HFF-Myc (cell line): ENCODE measurements at regions not wholly inside any gene's neighbourhood (a gene's known extent, or its start where the extent isn't known, plus 50 kb on each side); places are given as distances from the start of the nearest gene placed in this dataset.
"Not testable (repeated sequence)": the region's sequence is repeated elsewhere in the genome, so short reads cannot be mapped to it uniquely, and the experiment has no call there.

Experiments used
- DNase-seq: peaks from one replicate; pipeline ENCODE4 v3.0.0-alpha.2; 2011; ENCODE audit warnings: low read depth; ENCODE audit errors: extremely low read depth
- H3K4me3 ChIP-seq: replicated peaks from 2 replicates; pipeline ENCODE4 v1.5.1; 2011; ENCODE audit warnings: low read depth, mild to moderate bottlenecking, control low read depth, low read length
- TF ChIP-seq, protein P1 (sequence below): IDR thresholded peaks from 2 replicates; pipeline ENCODE4 v1.5.1; 2012; ENCODE audit warnings: mild to moderate bottlenecking, low read depth, low read length, control low read depth; ENCODE audit errors: missing control alignments

DNA sequence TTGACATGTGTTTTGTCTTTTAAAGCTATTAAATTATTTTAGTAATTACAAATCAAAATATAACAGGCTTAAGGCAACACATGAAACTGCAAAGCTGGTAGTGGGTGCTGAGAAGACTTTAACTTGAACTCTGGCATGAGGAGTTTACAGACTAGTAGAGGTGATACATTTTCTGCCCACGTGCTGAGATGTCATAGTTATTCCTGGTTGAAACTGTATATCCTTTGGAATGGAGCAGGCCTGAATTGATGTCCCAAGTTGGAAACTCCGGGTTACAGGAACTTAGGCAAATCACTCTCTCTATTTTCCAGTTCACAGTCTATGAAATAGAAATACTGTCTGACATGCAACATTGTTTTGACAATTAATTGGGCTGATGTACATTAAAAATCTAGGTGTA lies 177.1 kb upstream of the NOL4 start:
- TF ChIP-seq, protein P1, sequence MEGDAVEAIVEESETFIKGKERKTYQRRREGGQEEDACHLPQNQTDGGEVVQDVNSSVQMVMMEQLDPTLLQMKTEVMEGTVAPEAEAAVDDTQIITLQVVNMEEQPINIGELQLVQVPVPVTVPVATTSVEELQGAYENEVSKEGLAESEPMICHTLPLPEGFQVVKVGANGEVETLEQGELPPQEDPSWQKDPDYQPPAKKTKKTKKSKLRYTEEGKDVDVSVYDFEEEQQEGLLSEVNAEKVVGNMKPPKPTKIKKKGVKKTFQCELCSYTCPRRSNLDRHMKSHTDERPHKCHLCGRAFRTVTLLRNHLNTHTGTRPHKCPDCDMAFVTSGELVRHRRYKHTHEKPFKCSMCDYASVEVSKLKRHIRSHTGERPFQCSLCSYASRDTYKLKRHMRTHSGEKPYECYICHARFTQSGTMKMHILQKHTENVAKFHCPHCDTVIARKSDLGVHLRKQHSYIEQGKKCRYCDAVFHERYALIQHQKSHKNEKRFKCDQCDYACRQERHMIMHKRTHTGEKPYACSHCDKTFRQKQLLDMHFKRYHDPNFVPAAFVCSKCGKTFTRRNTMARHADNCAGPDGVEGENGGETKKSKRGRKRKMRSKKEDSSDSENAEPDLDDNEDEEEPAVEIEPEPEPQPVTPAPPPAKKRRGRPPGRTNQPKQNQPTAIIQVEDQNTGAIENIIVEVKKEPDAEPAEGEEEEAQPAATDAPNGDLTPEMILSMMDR, result no peak
- H3K4me3 ChIP-seq, result no peak overlapping the region
- DNase-seq, result no peak

DNA sequence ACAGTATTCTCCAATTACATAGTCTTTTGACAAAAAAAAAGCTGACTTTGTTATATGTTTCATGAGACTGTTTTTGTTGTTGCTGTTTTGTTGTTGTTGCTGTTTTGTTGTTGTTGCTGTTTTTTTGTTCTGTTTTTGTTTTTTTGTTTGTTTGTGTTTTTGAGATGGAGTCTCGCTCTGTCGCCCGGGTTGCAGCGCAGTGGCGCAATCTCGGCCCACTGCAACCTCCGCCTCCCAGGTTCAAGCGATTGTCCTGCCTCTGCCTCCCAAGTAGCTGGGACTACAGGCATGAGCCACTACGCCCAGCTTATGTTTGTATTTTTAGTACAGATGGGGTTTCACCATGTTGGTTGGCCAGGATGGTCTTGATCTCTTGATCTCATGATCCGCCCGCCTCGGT lies 182.8 kb upstream of the NOL4 start:
- not testable (repeated sequence) for H3K4me3 ChIP-seq, DNase-seq

DNA sequence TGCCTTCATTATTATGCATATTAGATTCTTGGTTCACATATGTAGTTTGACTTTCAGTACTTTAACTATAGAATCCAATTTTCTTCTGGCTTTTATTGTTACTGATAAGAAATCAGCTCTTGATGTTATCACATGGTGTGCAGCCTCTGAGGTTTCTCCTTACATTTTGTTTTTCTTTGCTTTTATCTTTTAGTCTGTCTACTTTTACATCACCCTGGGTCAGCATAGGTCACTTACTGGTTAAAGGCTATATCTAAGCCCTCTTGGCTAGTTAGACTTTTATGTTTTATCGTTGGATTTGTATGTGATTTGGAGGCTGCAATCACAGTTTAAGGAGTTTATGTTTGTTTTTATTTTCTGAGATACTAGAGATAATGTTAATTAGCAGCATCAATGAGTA lies 187.2 kb upstream of the NOL4 start:
- TF ChIP-seq, protein P1, result no peak
- no peak for DNase-seq

DNA sequence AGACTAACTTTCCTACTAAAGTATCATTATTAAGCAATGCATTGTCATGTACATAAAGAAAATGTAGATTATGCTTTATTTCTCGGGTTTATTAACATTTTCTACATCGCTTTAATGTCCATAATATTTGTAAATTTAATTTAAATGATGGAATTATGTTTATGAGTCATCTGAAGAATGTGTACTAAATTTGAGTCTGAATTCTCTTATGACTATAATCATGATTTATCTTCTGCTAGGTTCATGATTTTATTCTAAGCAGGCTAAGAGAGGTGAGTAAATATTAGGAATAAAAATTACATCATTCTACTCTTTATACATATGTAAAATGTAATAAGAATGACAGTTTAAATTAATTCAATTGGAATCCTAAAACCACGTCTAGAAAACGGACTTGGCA lies 206.3 kb upstream of the NOL4 start:
- H3K4me3 ChIP-seq, result no peak overlapping the region
- DNase-seq, result no peak
- TF ChIP-seq, protein P1, result no peak

More for the DNA sequence above, 187.2 kb upstream of the NOL4 start:
- no peak overlapping the region for H3K4me3 ChIP-seq

DNA sequence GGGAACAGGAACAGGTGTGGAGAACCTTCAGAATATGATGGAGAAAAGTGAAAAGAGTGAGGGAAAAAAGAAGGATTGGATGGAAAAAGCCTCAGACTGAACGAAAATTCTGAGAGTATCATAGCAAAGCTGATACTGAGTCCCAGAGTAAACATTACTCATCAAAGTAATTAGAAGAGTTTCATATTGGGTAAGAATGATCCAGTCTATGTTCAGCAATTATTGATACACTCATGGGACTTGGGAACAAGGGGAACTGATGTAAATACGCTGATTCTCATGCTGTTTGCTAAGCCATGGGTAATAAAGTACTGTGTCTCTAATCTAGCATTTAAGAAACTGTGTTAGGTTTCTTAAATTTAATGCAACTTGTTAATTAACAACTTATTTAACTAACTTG lies 219.9 kb upstream of the NOL4 start:
- TF ChIP-seq, protein P1, result no peak
- no peak for DNase-seq
- no peak overlapping the region for H3K4me3 ChIP-seq

DNA sequence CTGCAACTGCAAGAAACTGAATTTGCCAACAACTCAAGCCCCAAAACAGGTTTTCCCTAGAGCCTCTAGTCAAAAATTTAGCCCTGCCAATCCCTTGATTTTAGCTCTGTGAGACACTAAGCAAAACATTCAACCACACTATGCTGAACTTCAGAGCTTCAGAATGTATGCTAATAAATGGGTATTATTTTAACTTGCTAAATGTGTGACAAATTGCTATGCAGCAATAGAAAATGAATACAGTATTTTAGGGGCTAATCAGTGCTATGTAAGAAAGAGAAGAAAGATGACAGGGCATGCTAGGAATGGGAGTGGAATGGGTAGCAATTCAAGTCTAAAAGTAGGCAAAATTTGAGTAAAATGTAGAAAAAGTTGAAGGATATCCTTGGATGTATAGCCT lies 223.9 kb upstream of the NOL4 start:
- H3K4me3 ChIP-seq, result no peak overlapping the region
- DNase-seq, result no peak
- TF ChIP-seq, protein P1, result no peak

DNA sequence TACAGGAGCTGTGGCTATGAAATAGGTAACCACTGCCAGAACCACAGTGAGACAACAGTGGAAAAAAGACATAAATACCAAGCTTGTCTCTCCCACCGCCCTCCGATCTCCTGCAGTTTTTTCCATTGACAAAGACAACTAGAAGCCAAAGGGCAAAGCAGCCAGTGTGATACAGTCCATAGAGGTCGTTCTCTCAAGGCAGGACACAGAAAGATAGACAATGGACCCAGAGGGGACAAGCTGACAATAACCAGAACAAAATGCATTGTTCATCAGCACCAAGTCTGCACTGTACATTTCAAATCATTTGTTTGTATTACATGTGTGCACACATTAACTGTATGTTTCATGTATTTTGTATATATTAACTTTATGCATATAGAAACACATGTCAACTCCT lies 233.0 kb upstream of the NOL4 start:
- no peak overlapping the region for H3K4me3 ChIP-seq
- DNase-seq, result no peak
- TF ChIP-seq, protein P1, result no peak
